Hepatocyte (in vitro differentiated cells): ENCODE measurements at regions not wholly inside any gene's neighbourhood (a gene's known extent, or its start where the extent isn't known, plus 50 kb on each side); places are given as distances from the start of the nearest gene placed in this dataset.

Experiments used
- DNase-seq: peaks from one replicate; pipeline ENCODE4 v3.0.0-alpha.2; 2016; ENCODE audit warnings: low spot score
- H2AFZ ChIP-seq: fragments of 200-600 bp; sonication (generic); 2 replicates; pipeline ENCODE4 v1.6.0; 2016; ENCODE audit warnings: antibody characterized with exemption, mild to moderate bottlenecking
- H3K27ac ChIP-seq: fragments of 200-600 bp; sonication (generic); 2 replicates; pipeline ENCODE4 v1.5.1; 2016; ENCODE audit warnings: mild to moderate bottlenecking
- H3K27me3 ChIP-seq: fragments of 200-600 bp; sonication (generic); 2 replicates; pipeline ENCODE4 v1.6.1; 2016
- H3K36me3 ChIP-seq: fragments of 200-600 bp; sonication (generic); replicated peaks from 2 replicates; pipeline ENCODE4 v1.5.1; 2016; ENCODE audit warnings: low read depth; ENCODE audit not compliant: insufficient read depth
- H3K4me1 ChIP-seq: fragments of 200-600 bp; sonication (generic); 2 replicates; pipeline ENCODE4 v1.5.1; 2016; ENCODE audit warnings: mild to moderate bottlenecking, moderate library complexity; ENCODE audit not compliant: insufficient read depth
- H3K4me2 ChIP-seq: fragments of 200-600 bp; sonication (generic); 2 replicates; pipeline ENCODE4 v1.6.0; 2016
- H3K4me3 ChIP-seq: fragments of 200-600 bp; sonication (generic); 2 replicates; pipeline ENCODE4 v1.5.1; 2016; ENCODE audit warnings: mild to moderate bottlenecking
- H3K79me2 ChIP-seq: fragments of 200-600 bp; sonication (generic); 2 replicates; pipeline ENCODE4 v1.6.0; 2017; ENCODE audit warnings: mild to moderate bottlenecking
- H3K9me2 ChIP-seq: fragments of 200-600 bp; sonication (generic); replicated peaks from 2 replicates; pipeline ENCODE4 v1.6.0; 2017; ENCODE audit warnings: mild to moderate bottlenecking; ENCODE audit not compliant: insufficient read depth
- H3K9me3 ChIP-seq: fragments of 200-600 bp; sonication (generic); 2 replicates; pipeline ENCODE4 v1.5.1; 2016; ENCODE audit warnings: low read depth, mild to moderate bottlenecking
- H4K20me1 ChIP-seq: fragments of 200-600 bp; sonication (generic); 2 replicates; pipeline ENCODE4 v1.6.0; 2016; ENCODE audit warnings: mild to moderate bottlenecking; ENCODE audit not compliant: insufficient read depth, poor library complexity, severe bottlenecking
- CTCF ChIP-seq: fragments of 200-600 bp; sonication (generic); IDR thresholded peaks from 2 replicates; pipeline ENCODE4 v1.5.1; 2016; ENCODE audit warnings: antibody characterized with exemption, mild to moderate bottlenecking; ENCODE audit not compliant: poor library complexity
- EZH2 ChIP-seq: fragments of 200-600 bp; sonication (generic); IDR thresholded peaks from 2 replicates; pipeline ENCODE4 v1.6.1; 2016; ENCODE audit warnings: antibody characterized with exemption, mild to moderate bottlenecking, borderline replicate concordance
- EZH2phosphoT487 ChIP-seq: fragments of 200-600 bp; sonication (generic); IDR thresholded peaks from one replicate; pipeline ENCODE4 v1.6.1; 2018; ENCODE audit warnings: antibody characterized with exemption, mild to moderate bottlenecking, low read depth, moderate library complexity; ENCODE audit not compliant: unreplicated experiment, severe bottlenecking
- WGBS: methylation state at CpG from one replicate; pipeline ENCODE4 v1.1.6; 2016; ENCODE audit warnings: low lambda C conversion rate; ENCODE audit errors: missing lambda C conversion rate; 5-methylcytosine and 5-hydroxymethylcytosine counted together

GRCh38 chr3:188008582-188009213 lies 145.3 kb upstream of the LPP start:
- Histone ChIP-seq H3K27me3 (no peaks in the 10 kb centered on the region), H2AFZ (no peak overlapping the region), H3K4me1 (peaks cover 15% of the 10 kb centered on the region), H3K27ac (no peak overlapping the region), H3K4me2 (no peak overlapping the region), H3K9me2 (no peaks in the 10 kb centered on the region), H3K36me3 (no peaks in the 10 kb centered on the region), H3K9me3 (no peaks in the 10 kb centered on the region), H4K20me1 (no peaks in the 10 kb centered on the region), H3K79me2 (no peaks in the 10 kb centered on the region), H3K4me3 (no peak overlapping the region)
- 97% methylated on average over 3 of the region's 3 CpGs for WGBS
- TF ChIP-seq EZH2phosphoT487, result no peak
- TF ChIP-seq EZH2, result no peak
- TF ChIP-seq CTCF, result no peak
- DNase-seq, result no peak

- Histone ChIP-seq H3K27me3 (no peaks in the 10 kb centered on the region), H3K4me3 (no peak overlapping the region), H3K4me2 (no peak overlapping the region), H3K79me2 (no peaks in the 10 kb centered on the region), H2AFZ (no peak overlapping the region), H3K36me3 (no peaks in the 10 kb centered on the region), H3K27ac (no peak overlapping the region), H4K20me1 (no peaks in the 10 kb centered on the region), H3K9me2 (no peaks in the 10 kb centered on the region), H3K9me3 (no peaks in the 10 kb centered on the region), H3K4me1 (no peaks in the 10 kb centered on the region)
- 66% methylated on average over 8 of the region's 8 CpGs for WGBS
- no peak for DNase-seq
- no peak for TF ChIP-seq CTCF
- no peak for TF ChIP-seq EZH2
- TF ChIP-seq EZH2phosphoT487, result no peak
These were observed 143.5 kb upstream of the LPP start for GRCh38 chr3:188010478-188010877.

GRCh38 chr3:188019727-188020126 lies 134.2 kb upstream of the LPP start:
- no peak overlapping the region for H3K4me3 ChIP-seq
- no peak overlapping the region for H3K27ac ChIP-seq
- no peaks in the 10 kb centered on the region for H4K20me1 ChIP-seq
- no peaks in the 10 kb centered on the region for H3K4me1 ChIP-seq
- no peak overlapping the region for H2AFZ ChIP-seq
- no peak for DNase-seq
- H3K27me3 ChIP-seq, result no peaks in the 10 kb centered on the region
- H3K4me2 ChIP-seq, result no peak overlapping the region
- no peaks in the 10 kb centered on the region for H3K9me2 ChIP-seq
- no peaks in the 10 kb centered on the region for H3K79me2 ChIP-seq
- no peaks in the 10 kb centered on the region for H3K9me3 ChIP-seq
- TF ChIP-seq EZH2, result no peak
- no peak for TF ChIP-seq CTCF
- TF ChIP-seq EZH2phosphoT487, result no peak
- no peaks in the 10 kb centered on the region for H3K36me3 ChIP-seq
- 76% methylated on average over 4 of the region's 4 CpGs for WGBS

GRCh38 chr3:188021041-188021440 lies 132.9 kb upstream of the LPP start:
- Histone ChIP-seq H3K27ac (peak overlapping the region; percentile 90), H3K4me3 (no peak overlapping the region), H3K4me2 (no peak overlapping the region), H3K36me3 (no peaks in the 10 kb centered on the region), H3K4me1 (no peaks in the 10 kb centered on the region), H3K79me2 (no peaks in the 10 kb centered on the region), H3K9me2 (no peaks in the 10 kb centered on the region), H2AFZ (peak overlapping the region; percentile 41), H3K9me3 (no peaks in the 10 kb centered on the region), H4K20me1 (no peaks in the 10 kb centered on the region), H3K27me3 (no peaks in the 10 kb centered on the region)
- no peak for DNase-seq
- WGBS, result 93% methylated on average over 3 of the region's 3 CpGs
- TF ChIP-seq CTCF (no peak), EZH2 (no peak), EZH2phosphoT487 (no peak)
